ENCODE measurements at regions not wholly inside any gene's neighbourhood (a gene's known extent, or its start where the extent isn't known, plus 50 kb on each side); places are given as distances from the start of the nearest gene placed in this dataset.

DNA sequence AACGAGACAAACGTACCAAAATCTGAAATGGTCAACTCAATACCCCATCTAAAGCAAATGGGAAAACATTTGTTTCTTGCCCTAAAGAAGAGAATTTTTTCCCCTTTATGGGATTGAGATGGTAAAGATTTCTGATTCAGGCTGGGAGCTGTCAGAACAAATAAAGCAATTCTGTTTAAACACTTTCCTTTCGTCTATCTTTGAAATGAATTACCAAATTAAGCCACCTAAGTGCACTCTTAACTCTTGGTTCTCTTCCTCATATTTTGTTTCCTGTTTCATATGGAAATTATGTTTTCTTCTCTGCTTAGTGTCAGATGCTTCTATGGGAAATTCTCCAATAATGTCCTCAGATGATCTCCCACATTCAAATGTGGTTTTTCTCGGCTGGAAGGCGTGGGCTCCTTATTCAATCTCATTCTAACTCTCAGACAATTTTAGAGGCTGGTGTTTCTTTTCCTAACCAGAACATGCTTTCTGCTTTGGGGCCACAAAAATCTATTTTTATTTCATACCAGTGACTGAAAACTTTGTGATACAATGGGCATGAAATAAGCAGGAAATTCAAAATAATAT, 50.3 kb upstream of the HPF1 start:
- DNase-seq, result no peak

Data from NCI-H2107 (cell line).